ENCODE measurements at regions not wholly inside any gene's neighbourhood (a gene's known extent, or its start where the extent isn't known, plus 50 kb on each side); places are given as distances from the start of the nearest gene placed in this dataset.

DNA sequence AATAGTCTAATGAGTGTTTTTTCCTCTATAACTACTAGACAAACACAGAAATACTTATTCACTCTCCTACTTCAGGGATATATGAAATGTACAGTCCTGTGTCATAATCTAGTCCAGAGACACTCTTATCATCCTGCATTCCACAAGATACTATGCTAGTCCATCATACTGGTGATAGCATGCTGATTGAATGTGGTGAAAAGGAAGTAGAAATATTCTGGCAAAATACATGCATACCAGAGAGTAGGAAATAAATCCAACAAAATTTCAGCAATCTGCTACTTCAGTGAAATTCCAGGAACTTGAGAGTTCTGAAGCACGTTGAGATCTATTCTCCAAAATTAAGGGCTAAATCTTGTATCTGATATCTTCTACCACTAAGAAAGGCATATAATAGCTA lies 353.9 kb downstream of the PID1 start:
- no peak for TF ChIP-seq CTCF (IDR thresholded peaks at IDR 0.05)
- no peak for TF ChIP-seq POLR2A (IDR thresholded peaks at IDR 0.05)
